Upper lobe of left lung (tissue), 4 donors: ENCODE measurements at regions not wholly inside any gene's neighbourhood (a gene's known extent, or its start where the extent isn't known, plus 50 kb on each side); places are given as distances from the start of the nearest gene placed in this dataset.

Source experiments
- POLR2AphosphoS5 ChIP-seq, 2 donors: sonication (generic); formaldehyde crosslinking; IDR thresholded peaks; one replicate each; pipeline ENCODE4 v1.5.1; 2017; ENCODE audit warnings: antibody characterized with exemption in 2 of 2
- TF ChIP-seq, protein P1 (sequence below), 6 experiments: fragments of 450-650 bp in 4 of 6; fragments of 200-600 bp in 2 of 6; sonication (generic) in 2 of 6; IDR thresholded peaks; one replicate each; pipeline ENCODE4 v1.5.1; 2016 to 2019; ENCODE audit warnings: antibody characterized with exemption in 6 of 6

GRCh38 chr2:149972066-149972465, 384.5 kb upstream of the MMADHC start:
- TF ChIP-seq, protein P1, sequence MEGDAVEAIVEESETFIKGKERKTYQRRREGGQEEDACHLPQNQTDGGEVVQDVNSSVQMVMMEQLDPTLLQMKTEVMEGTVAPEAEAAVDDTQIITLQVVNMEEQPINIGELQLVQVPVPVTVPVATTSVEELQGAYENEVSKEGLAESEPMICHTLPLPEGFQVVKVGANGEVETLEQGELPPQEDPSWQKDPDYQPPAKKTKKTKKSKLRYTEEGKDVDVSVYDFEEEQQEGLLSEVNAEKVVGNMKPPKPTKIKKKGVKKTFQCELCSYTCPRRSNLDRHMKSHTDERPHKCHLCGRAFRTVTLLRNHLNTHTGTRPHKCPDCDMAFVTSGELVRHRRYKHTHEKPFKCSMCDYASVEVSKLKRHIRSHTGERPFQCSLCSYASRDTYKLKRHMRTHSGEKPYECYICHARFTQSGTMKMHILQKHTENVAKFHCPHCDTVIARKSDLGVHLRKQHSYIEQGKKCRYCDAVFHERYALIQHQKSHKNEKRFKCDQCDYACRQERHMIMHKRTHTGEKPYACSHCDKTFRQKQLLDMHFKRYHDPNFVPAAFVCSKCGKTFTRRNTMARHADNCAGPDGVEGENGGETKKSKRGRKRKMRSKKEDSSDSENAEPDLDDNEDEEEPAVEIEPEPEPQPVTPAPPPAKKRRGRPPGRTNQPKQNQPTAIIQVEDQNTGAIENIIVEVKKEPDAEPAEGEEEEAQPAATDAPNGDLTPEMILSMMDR (IDR thresholded peaks at IDR 0.05): no peak
- TF ChIP-seq POLR2AphosphoS5 (IDR thresholded peaks at IDR 0.05): no peak
